ENCODE measurements at regions not wholly inside any gene's neighbourhood (a gene's known extent, or its start where the extent isn't known, plus 50 kb on each side); places are given as distances from the start of the nearest gene placed in this dataset.

- no peak for TF ChIP-seq CTCF (conservative IDR thresholded peaks at IDR 0.05; ENCODE audit: low read length)
- TF ChIP-seq EZH2phosphoT487 (IDR thresholded peaks at IDR 0.05; ENCODE audit: borderline replicate concordance), result no peak
These were observed 375.9 kb downstream of the BMPER start for GRCh38 chr7:34281260-34281659.

Measured in Loucy (cell line).